ENCODE measurements at regions not wholly inside any gene's neighbourhood (a gene's known extent, or its start where the extent isn't known, plus 50 kb on each side); places are given as distances from the start of the nearest gene placed in this dataset.

DNA sequence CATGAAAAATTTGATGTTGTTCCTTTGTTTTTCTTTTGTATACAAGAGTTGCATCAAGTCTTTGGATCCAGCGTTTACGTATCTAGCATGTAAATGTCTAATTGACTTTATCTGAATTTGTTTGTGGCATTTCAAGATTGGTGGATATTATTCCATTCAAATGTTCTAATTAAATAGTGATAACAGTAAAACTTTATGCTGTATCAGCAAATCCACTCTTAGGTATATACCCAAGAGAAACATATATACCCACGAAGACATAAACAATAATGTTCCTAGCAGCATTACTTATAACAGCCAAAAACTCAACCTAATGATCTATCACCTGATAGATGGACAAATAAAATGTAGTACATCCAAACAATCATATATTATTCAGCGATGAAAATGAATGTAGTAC lies 579.4 kb upstream of the LRATD1 start:
- TF ChIP-seq, protein P1, sequence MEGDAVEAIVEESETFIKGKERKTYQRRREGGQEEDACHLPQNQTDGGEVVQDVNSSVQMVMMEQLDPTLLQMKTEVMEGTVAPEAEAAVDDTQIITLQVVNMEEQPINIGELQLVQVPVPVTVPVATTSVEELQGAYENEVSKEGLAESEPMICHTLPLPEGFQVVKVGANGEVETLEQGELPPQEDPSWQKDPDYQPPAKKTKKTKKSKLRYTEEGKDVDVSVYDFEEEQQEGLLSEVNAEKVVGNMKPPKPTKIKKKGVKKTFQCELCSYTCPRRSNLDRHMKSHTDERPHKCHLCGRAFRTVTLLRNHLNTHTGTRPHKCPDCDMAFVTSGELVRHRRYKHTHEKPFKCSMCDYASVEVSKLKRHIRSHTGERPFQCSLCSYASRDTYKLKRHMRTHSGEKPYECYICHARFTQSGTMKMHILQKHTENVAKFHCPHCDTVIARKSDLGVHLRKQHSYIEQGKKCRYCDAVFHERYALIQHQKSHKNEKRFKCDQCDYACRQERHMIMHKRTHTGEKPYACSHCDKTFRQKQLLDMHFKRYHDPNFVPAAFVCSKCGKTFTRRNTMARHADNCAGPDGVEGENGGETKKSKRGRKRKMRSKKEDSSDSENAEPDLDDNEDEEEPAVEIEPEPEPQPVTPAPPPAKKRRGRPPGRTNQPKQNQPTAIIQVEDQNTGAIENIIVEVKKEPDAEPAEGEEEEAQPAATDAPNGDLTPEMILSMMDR (IDR thresholded peaks at IDR 0.05; ENCODE audit: low read depth, low read length): no peak
- TF ChIP-seq EZH2phosphoT487 (IDR thresholded peaks at IDR 0.05; ENCODE audit: low read depth): no peak
- no peaks in the 10 kb centered on the region for H3K36me3 ChIP-seq (replicated peaks; ENCODE audit: low read depth, low read length)

DNA sequence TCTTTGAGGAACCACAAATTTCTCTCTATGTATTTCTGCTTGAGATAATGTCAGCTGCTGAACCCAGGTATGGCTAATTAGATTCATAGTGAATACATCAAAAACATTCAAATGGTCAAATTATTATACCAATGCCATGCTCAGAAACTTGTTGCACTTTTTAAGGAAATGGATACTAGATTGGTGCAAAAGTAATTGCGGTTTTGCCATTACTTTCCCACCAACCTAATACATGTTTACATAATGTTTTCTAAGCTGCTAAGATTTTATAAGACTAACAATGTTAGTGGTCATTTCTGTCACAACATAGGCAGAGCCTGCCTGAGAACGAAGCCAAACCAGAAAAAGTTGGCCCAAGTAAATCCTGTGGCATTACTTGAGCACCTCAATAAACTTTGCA lies 568.2 kb upstream of the LRATD1 start:
- no peak overlapping the region for H3K4me3 ChIP-seq (ENCODE audit: low read length)
- no peaks in the 10 kb centered on the region for H3K79me2 ChIP-seq (ENCODE audit: low read length)
- H2AFZ ChIP-seq (ENCODE audit: low read depth, low read length): no peak overlapping the region
- no peaks in the 10 kb centered on the region for H3K4me1 ChIP-seq (ENCODE audit: low read length)
- no peaks in the 10 kb centered on the region for H4K20me1 ChIP-seq (ENCODE audit: insufficient read depth, low read length)
- no peak overlapping the region for H3K27ac ChIP-seq (ENCODE audit: low read length)
- no peak overlapping the region for H3K4me2 ChIP-seq (ENCODE audit: low read length)
- TF ChIP-seq EZH2phosphoT487 (IDR thresholded peaks at IDR 0.05; ENCODE audit: low read depth): no peak
- TF ChIP-seq, protein P1 (IDR thresholded peaks at IDR 0.05; ENCODE audit: low read depth, low read length): no peak
- no peaks in the 10 kb centered on the region for H3K27me3 ChIP-seq (ENCODE audit: low read depth, low read length)
- H3K9ac ChIP-seq (ENCODE audit: low read length): no peak overlapping the region
- no peaks in the 10 kb centered on the region for H3K9me3 ChIP-seq (ENCODE audit: insufficient read depth, low read length)
- H3K36me3 ChIP-seq (replicated peaks; ENCODE audit: low read depth, low read length): no peaks in the 10 kb centered on the region

More for the DNA sequence above, 579.4 kb upstream of the LRATD1 start:
- Histone ChIP-seq H3K9ac (ENCODE audit: low read length) (no peak overlapping the region), H3K79me2 (ENCODE audit: low read length) (no peaks in the 10 kb centered on the region), H3K27ac (ENCODE audit: low read length) (no peak overlapping the region), H4K20me1 (ENCODE audit: insufficient read depth, low read length) (no peaks in the 10 kb centered on the region), H3K9me3 (ENCODE audit: insufficient read depth, low read length) (no peaks in the 10 kb centered on the region), H3K4me2 (ENCODE audit: low read length) (no peak overlapping the region), H3K4me1 (ENCODE audit: low read length) (no peaks in the 10 kb centered on the region), H2AFZ (ENCODE audit: low read depth, low read length) (no peak overlapping the region), H3K4me3 (ENCODE audit: low read length) (no peak overlapping the region), H3K27me3 (ENCODE audit: low read depth, low read length) (no peaks in the 10 kb centered on the region)

DNA sequence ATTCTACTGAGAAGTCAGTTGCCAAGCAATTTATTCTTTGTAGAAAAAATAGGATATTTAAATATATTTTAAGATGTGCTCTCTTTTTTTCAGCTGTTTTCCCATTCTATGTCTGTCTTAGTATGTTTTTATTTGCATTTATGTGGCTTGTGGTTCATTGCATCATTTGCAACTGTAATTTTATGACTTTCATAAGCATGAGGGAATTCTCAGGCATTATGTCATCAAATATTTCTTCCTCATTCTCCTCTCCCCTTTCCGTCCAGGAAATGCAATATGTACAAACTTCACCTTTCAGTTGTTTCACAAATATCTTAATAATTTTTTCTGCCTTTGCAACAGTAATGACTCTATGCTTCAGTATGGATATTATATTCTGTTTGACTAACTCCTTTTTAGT lies 560.2 kb upstream of the LRATD1 start:
- no peak overlapping the region for H3K27ac ChIP-seq (ENCODE audit: low read length)
- H3K4me2 ChIP-seq (ENCODE audit: low read length): no peak overlapping the region
- H3K27me3 ChIP-seq (ENCODE audit: low read depth, low read length): no peaks in the 10 kb centered on the region
- H3K36me3 ChIP-seq (replicated peaks; ENCODE audit: low read depth, low read length): no peaks in the 10 kb centered on the region
- H4K20me1 ChIP-seq (ENCODE audit: insufficient read depth, low read length): no peaks in the 10 kb centered on the region
- no peaks in the 10 kb centered on the region for H3K79me2 ChIP-seq (ENCODE audit: low read length)
- no peaks in the 10 kb centered on the region for H3K9me3 ChIP-seq (ENCODE audit: insufficient read depth, low read length)
- H3K4me1 ChIP-seq (ENCODE audit: low read length): peaks cover 3% of the 10 kb centered on the region; the same call in 1 of the 2 replicates
- no peak overlapping the region for H3K4me3 ChIP-seq (ENCODE audit: low read length)
- H3K9ac ChIP-seq (ENCODE audit: low read length): no peak overlapping the region
- H2AFZ ChIP-seq (ENCODE audit: low read depth, low read length): no peak overlapping the region
- TF ChIP-seq, protein P1 (IDR thresholded peaks at IDR 0.05; ENCODE audit: low read depth, low read length): no peak
- no peak for TF ChIP-seq EZH2phosphoT487 (IDR thresholded peaks at IDR 0.05; ENCODE audit: low read depth)

DNA sequence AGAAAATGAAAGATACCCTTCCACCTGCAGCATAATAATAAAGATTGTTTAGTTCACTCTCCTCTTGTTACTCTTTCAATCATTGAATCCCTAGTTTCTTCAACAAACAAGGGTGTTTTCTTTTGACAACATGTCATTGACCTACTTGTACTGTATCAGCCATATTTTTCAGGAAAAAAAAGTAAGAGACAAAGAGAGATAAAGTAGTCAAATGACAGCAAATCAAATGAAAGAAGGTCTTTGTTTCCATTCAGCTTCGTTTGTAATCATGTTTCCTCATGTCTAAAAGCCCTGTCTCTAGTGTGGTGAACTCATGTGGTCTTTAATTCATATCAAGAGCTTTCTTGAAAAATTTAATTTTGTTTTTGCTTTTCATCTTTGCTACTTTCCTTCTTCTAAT lies 557.8 kb upstream of the LRATD1 start:
- Histone ChIP-seq H2AFZ (ENCODE audit: low read depth, low read length) (no peak overlapping the region), H3K27me3 (ENCODE audit: low read depth, low read length) (no peaks in the 10 kb centered on the region), H3K36me3 (replicated peaks; ENCODE audit: low read depth, low read length) (no peaks in the 10 kb centered on the region), H3K27ac (ENCODE audit: low read length) (no peak overlapping the region), H3K4me1 (ENCODE audit: low read length) (peaks cover 3% of the 10 kb centered on the region; the same call in 1 of the 2 replicates), H3K4me3 (ENCODE audit: low read length) (no peak overlapping the region), H4K20me1 (ENCODE audit: insufficient read depth, low read length) (no peaks in the 10 kb centered on the region), H3K9ac (ENCODE audit: low read length) (no peak overlapping the region), H3K4me2 (ENCODE audit: low read length) (no peak overlapping the region), H3K79me2 (ENCODE audit: low read length) (no peaks in the 10 kb centered on the region), H3K9me3 (ENCODE audit: insufficient read depth, low read length) (no peaks in the 10 kb centered on the region)
- TF ChIP-seq, protein P1 (IDR thresholded peaks at IDR 0.05; ENCODE audit: low read depth, low read length): no peak
- no peak for TF ChIP-seq EZH2phosphoT487 (IDR thresholded peaks at IDR 0.05; ENCODE audit: low read depth)

Data from OCI-LY3 (cell line).